PFSK-1 (cell line): ENCODE measurements at regions not wholly inside any gene's neighbourhood (a gene's known extent, or its start where the extent isn't known, plus 50 kb on each side); places are given as distances from the start of the nearest gene placed in this dataset.

Experiments used
- FOXP2 ChIP-seq: optimal IDR thresholded peaks from 2 replicates; pipeline ENCODE3; 2011; ENCODE audit warnings: borderline replicate concordance, control low read depth, inconsistent platforms; ENCODE audit not compliant: insufficient read depth; ENCODE audit errors: extremely low read length, extremely low read depth
- POLR2AphosphoS5 ChIP-seq: IDR thresholded peaks from 2 replicates; pipeline ENCODE4 v1.6.1; 2012; ENCODE audit warnings: low read depth, mild to moderate bottlenecking, control low read depth, low read length, moderate library complexity
- TAF1 ChIP-seq: IDR thresholded peaks from 2 replicates; pipeline ENCODE4 v1.6.1; 2012; ENCODE audit warnings: low read length, control low read depth, borderline replicate concordance; ENCODE audit not compliant: insufficient read depth
- TF ChIP-seq, protein P1 (sequence below), 2 experiments: IDR thresholded peaks; 2 replicates each; pipeline versions ENCODE4 v1.6.1 to v1.8.0; 2011 to 2012; ENCODE audit warnings: low read depth in 2 of 2, low read length in 2 of 2, control low read depth in 1 of 2, inconsistent platforms in 1 of 2, mild to moderate bottlenecking in 1 of 2, moderate library complexity in 1 of 2; ENCODE audit not compliant: insufficient read depth in 1 of 2

DNA sequence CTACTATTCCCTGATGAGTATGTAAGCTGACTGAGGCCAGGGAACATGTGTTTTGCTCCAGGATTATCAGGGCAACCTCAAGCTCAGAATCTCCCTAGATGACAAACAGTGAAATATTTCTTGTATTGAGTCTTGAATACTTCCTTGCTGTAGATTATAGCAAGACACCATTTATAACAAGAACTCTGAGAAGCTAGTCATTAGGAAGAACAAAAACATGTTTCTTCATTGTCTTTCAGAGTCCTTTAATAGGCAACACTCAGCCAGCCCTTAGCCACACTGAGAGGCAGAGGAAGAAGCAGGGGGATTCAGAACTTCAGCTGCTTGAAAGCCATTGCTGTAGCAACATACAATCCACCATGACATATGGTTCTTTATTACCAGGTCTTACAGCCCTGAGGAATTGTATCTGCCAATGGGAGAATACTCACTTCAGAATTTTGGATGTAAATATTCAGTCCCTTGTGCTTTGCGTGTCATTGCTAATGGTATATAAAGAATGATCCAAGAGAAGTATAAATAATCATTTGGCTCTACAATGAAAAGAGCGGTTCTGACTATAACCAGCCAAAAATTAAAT, 117.5 kb upstream of the NCKAP5 start:
- no peak for TF ChIP-seq TAF1
- no peak for TF ChIP-seq POLR2AphosphoS5
- no peak for TF ChIP-seq FOXP2
- TF ChIP-seq, protein P1, sequence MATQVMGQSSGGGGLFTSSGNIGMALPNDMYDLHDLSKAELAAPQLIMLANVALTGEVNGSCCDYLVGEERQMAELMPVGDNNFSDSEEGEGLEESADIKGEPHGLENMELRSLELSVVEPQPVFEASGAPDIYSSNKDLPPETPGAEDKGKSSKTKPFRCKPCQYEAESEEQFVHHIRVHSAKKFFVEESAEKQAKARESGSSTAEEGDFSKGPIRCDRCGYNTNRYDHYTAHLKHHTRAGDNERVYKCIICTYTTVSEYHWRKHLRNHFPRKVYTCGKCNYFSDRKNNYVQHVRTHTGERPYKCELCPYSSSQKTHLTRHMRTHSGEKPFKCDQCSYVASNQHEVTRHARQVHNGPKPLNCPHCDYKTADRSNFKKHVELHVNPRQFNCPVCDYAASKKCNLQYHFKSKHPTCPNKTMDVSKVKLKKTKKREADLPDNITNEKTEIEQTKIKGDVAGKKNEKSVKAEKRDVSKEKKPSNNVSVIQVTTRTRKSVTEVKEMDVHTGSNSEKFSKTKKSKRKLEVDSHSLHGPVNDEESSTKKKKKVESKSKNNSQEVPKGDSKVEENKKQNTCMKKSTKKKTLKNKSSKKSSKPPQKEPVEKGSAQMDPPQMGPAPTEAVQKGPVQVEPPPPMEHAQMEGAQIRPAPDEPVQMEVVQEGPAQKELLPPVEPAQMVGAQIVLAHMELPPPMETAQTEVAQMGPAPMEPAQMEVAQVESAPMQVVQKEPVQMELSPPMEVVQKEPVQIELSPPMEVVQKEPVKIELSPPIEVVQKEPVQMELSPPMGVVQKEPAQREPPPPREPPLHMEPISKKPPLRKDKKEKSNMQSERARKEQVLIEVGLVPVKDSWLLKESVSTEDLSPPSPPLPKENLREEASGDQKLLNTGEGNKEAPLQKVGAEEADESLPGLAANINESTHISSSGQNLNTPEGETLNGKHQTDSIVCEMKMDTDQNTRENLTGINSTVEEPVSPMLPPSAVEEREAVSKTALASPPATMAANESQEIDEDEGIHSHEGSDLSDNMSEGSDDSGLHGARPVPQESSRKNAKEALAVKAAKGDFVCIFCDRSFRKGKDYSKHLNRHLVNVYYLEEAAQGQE (IDR thresholded peaks at IDR 0.05; ENCODE audit: insufficient read depth in 1 of 2, low read depth in 2 of 2, low read length in 2 of 2), result no peak
